GM19452 (cell line): ENCODE measurements at regions not wholly inside any gene's neighbourhood (a gene's known extent, or its start where the extent isn't known, plus 50 kb on each side); places are given as distances from the start of the nearest gene placed in this dataset.

Experiments used
- ATAC-seq: cut with Tn5 transposase; IDR thresholded peaks from one replicate; pipeline ENCODE4 v1.9.1; 2021; ENCODE audit not compliant: unreplicated experiment

DNA sequence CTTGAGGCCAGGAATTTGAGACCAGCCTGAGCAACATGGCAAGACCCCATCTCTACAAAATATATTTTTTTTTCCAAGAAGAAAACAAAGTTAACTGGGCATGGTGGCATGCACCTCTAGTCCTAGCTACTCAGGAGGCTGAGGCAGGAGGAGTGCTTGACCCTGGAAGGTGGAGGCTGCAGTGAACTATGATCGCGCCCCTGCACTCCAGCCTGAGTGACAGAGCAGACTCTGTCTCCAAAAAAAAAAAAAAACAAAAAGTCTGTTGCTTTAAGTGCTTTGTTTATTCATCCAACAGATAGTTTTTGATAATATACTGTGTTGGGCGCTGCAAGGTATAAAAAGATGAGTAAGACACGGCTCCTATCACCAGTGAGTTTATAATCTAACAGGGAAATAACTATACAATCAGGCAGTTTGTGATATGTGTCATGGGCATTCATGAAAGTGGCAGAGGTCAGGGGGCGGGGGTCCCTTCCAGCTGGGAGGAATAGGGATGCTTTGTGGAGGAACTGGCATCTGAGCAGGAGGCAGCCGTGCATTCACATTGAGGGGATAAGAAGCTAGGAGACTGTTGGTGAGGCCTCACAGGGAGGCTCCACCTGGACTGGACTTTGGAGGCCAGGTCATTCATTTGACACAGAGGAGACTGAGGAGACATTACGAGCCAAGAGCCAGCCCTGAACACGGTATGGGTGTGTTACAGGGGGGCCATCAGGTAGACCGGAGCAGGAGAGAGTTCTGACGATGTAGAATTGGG, 67.3 kb upstream of the ERRFI1 start:
- no peak for ATAC-seq

DNA sequence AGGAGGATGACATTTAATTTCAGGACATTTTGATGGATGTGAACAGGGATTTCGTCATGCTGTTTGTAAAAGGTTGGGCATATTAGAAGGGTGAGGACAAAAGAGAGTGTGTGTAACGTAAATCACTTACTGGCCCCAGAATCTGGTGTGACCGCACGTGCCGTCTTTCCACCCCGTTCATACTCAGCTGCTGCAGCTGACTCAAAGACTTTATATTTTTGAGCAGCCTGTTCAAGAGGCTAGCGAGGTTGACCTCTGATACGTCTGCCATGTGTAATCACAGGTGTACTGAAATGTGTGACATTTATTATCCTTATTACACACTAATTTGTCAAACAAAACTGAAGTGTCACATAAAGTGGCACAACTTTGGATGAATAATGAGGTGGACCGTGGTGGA, 66.5 kb upstream of the ERRFI1 start:
- no peak for ATAC-seq

- ATAC-seq: no peak
These were observed 65.6 kb upstream of the ERRFI1 start for GRCh38 chr1:8091691-8092090.

DNA sequence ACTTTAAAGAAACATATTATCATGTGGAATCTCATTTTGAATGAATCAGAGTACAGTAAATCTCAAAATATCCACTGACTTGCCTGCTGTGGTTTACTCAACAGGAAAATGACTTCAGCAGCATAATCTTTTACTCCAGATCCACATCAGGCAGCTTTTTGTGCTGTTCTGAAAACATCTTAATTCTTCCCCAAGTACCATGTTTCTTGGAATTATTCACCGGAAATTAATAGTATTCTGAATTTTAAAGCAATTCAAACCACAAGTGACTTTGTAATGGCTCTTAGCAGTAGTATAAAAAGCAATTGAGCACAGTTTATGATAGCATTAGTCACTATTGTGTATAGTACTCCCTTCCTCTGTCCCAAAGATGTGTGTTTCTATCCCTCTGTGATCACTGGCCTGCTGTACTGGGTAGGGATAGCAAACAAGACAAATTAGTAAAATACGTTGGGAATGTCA, 64.2 kb upstream of the ERRFI1 start:
- ATAC-seq: no peak

DNA sequence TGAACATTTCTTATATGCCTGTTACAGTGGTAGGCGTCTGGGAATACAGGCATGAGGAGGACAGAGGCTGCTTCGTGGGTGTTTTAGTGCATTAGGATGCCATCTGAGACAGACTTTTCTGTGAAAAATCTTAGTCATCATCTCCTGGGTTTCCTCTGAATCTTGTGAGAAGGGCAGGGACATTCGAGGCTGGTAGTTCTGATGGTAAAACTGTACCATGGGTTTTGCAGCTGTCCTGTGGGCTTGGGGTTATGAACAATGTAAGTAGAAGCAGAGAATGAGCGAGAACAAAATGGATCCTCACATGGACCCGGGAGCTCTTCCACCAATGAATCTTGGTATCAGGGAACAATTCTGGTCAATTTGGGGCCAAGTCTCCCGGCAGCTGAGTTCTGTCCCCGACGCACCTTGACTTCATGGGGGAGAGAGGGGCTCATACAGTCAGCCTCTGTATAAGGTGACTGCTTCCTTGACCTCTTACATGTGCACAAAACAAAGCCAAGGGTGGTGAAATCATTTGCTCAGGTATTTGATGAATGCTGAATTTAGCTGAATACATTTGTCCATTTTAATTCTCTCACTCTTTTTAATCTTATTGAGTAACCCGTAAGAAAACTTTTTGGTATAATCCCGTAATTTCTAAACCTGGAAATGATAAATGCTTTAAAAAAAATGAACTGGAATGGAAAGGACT, 63.6 kb upstream of the ERRFI1 start:
- ATAC-seq: no peak

DNA sequence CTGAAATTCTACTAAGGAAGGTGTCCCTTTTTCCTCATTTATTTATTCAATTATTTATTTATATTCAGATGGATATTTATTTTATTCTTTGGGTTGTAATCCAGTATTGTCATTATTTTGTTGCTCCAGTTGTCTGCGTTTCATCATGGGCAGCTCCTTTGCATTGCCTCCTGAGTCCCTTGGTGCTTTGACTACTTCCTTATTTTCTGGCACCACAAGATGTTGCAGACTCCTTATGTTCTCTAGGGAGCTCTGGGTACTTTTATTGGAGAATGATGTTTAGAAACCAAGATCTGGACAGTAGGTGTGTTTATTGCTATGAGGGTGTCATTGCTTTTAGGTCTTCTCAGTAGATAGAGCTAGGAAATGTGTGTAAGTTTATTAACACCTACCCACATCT, 59.9 kb upstream of the ERRFI1 start:
- ATAC-seq: no peak

DNA sequence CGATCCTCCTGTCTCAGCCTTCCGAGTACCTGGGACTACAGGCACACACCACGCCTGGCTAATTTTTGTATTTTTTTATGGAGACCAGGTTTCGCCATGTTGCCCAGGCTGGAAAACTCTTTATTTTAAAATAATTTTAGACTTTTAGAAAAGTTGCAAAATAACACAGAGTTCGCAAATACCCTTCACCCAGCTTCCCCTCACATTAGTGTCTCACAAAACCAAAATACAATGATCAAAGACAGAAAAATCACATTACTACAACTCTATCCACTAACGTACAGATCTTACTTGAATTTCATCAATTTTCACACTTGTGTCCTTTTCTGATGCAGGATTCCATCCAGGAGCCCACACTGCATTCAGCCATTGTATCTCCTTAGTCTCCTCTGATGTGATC, 58.8 kb upstream of the ERRFI1 start:
- no peak for ATAC-seq

- ATAC-seq: no peak
These were observed 57.8 kb upstream of the ERRFI1 start for GRCh38 chr1:8083739-8084484.

GRCh38 chr1:8082945-8083344, 56.8 kb upstream of the ERRFI1 start:
- no peak for ATAC-seq

GRCh38 chr1:8078176-8078671, 52.1 kb upstream of the ERRFI1 start:
- no peak for ATAC-seq

- no peak for ATAC-seq
These were observed 51.5 kb upstream of the ERRFI1 start for GRCh38 chr1:8077602-8078001.

- no peak for ATAC-seq
These were observed 51.0 kb upstream of the ERRFI1 start for GRCh38 chr1:8077120-8077573.

- ATAC-seq: no peak
These were observed 50.1 kb upstream of the ERRFI1 start for GRCh38 chr1:8076176-8076575.
